Right atrium auricular region (tissue), 2 donors: ENCODE measurements at regions not wholly inside any gene's neighbourhood (a gene's known extent, or its start where the extent isn't known, plus 50 kb on each side); places are given as distances from the start of the nearest gene placed in this dataset.

Source experiments
- DNase-seq: peaks from one replicate; pipeline ENCODE4 v3.0.0-alpha.2; 2019; ENCODE audit warnings: low spot score
- H3K27ac ChIP-seq, 2 donors: fragments of 200-600 bp; sonication (generic); 1 replicate in 1 of 2; 2 replicates in 1 of 2; pipeline ENCODE4 v1.5.1; 2016 to 2019
- H3K27me3 ChIP-seq, 2 donors: fragments of 200-600 bp; sonication (generic); one replicate each; pipeline versions ENCODE4 v1.5.1 to v1.6.0; 2017 to 2019
- H3K36me3 ChIP-seq: fragments of 200-600 bp; sonication (generic); one replicate; pipeline ENCODE4 v1.5.1; 2016
- H3K4me1 ChIP-seq, 2 donors: fragments of 200-600 bp; sonication (generic); one replicate each; pipeline versions ENCODE4 v1.5.1 to v1.6.0; 2017 to 2019
- H3K4me3 ChIP-seq, 2 donors: fragments of 200-600 bp; sonication (generic); 1 replicate in 1 of 2; 2 replicates in 1 of 2; pipeline ENCODE4 v1.5.1; 2017 to 2019; ENCODE audit warnings: mild to moderate bottlenecking in 1 of 2, moderate library complexity in 1 of 2
- H3K9me3 ChIP-seq, 2 donors: fragments of 200-600 bp; sonication (generic); one replicate each; pipeline ENCODE4 v1.5.1; 2019
- TF ChIP-seq, protein P1 (sequence below), 2 donors: fragments of 200-600 bp; sonication (generic); IDR thresholded peaks; one replicate each; pipeline ENCODE4 v1.5.1; 2019; ENCODE audit warnings: antibody characterized with exemption in 2 of 2

DNA sequence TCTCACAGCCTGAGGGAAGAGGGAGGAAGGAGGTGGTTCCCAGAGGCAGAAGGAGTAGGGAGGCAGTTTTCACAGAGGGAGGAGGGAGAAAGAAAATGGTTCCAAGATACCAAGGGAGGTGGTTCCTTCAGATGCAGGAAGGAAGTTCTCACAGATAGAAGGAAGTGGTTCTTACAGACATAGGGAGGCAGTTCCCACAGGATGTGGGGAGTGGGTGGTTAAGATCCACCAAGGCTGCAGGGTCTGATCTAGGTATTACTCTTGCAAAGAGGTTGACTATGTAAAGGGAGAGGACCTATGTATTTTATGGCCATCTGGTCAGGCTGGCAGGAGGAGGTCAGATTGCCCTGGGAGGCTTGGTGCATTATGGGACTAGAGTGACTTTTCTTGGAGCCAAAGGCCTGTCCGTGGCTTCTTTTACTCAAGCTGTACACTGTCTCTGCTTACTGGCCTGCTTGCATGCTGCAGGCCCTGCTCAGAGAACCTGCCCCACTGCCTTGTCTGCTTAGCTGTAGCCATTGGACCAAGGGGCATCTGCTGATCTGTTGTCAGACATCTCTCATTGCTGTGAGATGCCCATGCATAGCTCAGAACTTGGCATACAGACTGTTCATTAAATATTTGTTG lies 283.7 kb downstream of the DHX35 start:
- no peak overlapping the region for H3K27ac ChIP-seq
- peaks cover 0 to 10% of the 10 kb centered on the region in 2 donors for H3K9me3 ChIP-seq
- DNase-seq: no peak

GRCh38 chr20:39243962-39244361 lies 281.8 kb downstream of the DHX35 start:
- no peaks in the 10 kb centered on the region for H3K27me3 ChIP-seq
- H3K36me3 ChIP-seq: no peaks in the 10 kb centered on the region
- TF ChIP-seq, protein P1, sequence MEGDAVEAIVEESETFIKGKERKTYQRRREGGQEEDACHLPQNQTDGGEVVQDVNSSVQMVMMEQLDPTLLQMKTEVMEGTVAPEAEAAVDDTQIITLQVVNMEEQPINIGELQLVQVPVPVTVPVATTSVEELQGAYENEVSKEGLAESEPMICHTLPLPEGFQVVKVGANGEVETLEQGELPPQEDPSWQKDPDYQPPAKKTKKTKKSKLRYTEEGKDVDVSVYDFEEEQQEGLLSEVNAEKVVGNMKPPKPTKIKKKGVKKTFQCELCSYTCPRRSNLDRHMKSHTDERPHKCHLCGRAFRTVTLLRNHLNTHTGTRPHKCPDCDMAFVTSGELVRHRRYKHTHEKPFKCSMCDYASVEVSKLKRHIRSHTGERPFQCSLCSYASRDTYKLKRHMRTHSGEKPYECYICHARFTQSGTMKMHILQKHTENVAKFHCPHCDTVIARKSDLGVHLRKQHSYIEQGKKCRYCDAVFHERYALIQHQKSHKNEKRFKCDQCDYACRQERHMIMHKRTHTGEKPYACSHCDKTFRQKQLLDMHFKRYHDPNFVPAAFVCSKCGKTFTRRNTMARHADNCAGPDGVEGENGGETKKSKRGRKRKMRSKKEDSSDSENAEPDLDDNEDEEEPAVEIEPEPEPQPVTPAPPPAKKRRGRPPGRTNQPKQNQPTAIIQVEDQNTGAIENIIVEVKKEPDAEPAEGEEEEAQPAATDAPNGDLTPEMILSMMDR (IDR thresholded peaks at IDR 0.05): no peak
- DNase-seq: no peak
- peaks cover 0 to 10% of the 10 kb centered on the region in 2 donors for H3K9me3 ChIP-seq
- H3K27ac ChIP-seq: no peak overlapping the region
- H3K4me3 ChIP-seq: no peak overlapping the region
- H3K4me1 ChIP-seq: no peaks in the 10 kb centered on the region

More for the DNA sequence above, 283.7 kb downstream of the DHX35 start:
- Histone ChIP-seq H3K4me3 (no peak overlapping the region), H3K27me3 (no peaks in the 10 kb centered on the region), H3K36me3 (no peaks in the 10 kb centered on the region), H3K4me1 (no peaks in the 10 kb centered on the region)
- TF ChIP-seq, protein P1 (IDR thresholded peaks at IDR 0.05): no peak

DNA sequence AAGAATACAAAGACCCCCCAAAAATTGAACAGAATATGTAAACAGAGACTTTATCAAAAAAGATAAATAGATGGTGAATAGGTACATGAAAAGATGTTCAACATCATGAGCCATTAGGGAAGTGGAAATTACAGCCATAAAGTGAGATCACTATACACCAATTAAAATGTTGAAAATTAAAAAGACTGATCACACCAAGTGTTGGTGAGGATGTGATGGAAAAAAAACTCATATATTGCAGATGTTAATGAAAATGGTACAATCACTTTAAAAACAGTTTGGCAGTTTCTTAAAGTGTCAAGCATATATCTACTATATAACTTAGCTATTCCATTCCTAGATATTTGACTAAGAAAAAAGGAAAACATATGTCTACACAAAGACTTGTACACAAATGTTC lies 280.5 kb downstream of the DHX35 start:
- Histone ChIP-seq H3K4me1 (no peaks in the 10 kb centered on the region), H3K36me3 (no peaks in the 10 kb centered on the region), H3K27ac (no peak overlapping the region), H3K9me3 (peaks cover 0 to 10% of the 10 kb centered on the region in 2 donors), H3K4me3 (no peak overlapping the region), H3K27me3 (no peaks in the 10 kb centered on the region)
- no peak for DNase-seq
- TF ChIP-seq, protein P1 (IDR thresholded peaks at IDR 0.05): no peak

DNA sequence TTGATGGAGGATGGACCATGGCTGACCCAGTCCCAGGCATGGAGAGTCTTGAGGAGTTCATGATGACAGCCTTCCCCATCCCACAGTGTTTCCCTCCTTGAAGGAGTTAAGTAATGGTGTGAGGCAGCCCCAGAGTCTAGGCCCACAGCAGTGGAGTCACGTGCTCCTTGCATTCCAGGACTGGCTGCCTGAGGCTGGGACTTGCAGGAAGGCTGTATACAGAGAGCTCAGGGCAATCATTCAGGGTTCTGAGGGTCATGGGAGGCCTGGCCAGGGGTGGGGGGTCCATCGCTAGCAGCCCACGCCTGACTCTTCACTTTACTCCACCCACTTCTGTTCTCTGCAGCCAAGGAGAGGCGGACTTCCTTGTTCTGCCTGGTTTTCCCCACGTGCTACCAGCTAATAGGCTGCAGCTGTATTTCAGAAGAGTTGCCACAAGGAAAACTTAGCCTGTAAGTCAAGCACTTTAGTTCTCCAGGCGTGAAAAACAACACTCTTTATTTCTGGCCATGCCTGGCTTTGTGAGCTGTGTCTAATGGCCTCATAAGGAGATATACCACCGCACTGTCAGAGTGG lies 272.5 kb downstream of the DHX35 start:
- no peak overlapping the region for H3K27ac ChIP-seq
- TF ChIP-seq, protein P1 (IDR thresholded peaks at IDR 0.05): no peak
- DNase-seq: no peak
- no peaks in the 10 kb centered on the region for H3K9me3 ChIP-seq
- no peaks in the 10 kb centered on the region for H3K27me3 ChIP-seq
- H3K4me3 ChIP-seq: no peak overlapping the region
- H3K36me3 ChIP-seq: no peaks in the 10 kb centered on the region
- H3K4me1 ChIP-seq: no peaks in the 10 kb centered on the region

GRCh38 chr20:39233755-39234154 lies 271.6 kb downstream of the DHX35 start:
- Histone ChIP-seq H3K27ac (no peak overlapping the region), H3K27me3 (no peaks in the 10 kb centered on the region), H3K9me3 (no peaks in the 10 kb centered on the region), H3K4me1 (no peaks in the 10 kb centered on the region), H3K36me3 (no peaks in the 10 kb centered on the region), H3K4me3 (no peak overlapping the region)
- TF ChIP-seq, protein P1 (IDR thresholded peaks at IDR 0.05): no peak
- DNase-seq: no peak

DNA sequence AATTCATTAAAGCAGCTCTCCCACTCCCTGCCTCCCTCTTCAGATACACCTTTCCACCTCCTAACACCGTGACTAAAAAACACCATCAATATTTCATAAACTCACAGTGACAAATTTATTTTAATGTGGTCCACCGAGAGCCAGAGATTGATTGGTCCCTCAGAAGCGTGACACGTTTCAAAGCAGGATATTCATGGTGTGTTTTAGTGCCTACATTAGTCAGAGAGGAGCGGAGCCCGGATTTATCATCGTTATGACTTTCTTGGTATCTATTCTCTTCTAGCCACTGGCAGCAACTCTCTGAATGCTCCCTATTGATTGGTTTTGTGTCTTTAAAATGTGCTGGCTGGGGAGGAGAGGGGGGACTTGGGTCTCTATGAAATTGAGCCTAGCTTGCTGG lies 265.3 kb downstream of the DHX35 start:
- Histone ChIP-seq H3K27ac (no peak overlapping the region), H3K4me1 (no peaks in the 10 kb centered on the region), H3K9me3 (no peaks in the 10 kb centered on the region), H3K4me3 (no peak overlapping the region), H3K36me3 (no peaks in the 10 kb centered on the region), H3K27me3 (no peaks in the 10 kb centered on the region)
- TF ChIP-seq, protein P1 (IDR thresholded peaks at IDR 0.05): no peak
- DNase-seq: no peak
